RWPE1 (cell line): ENCODE measurements at regions not wholly inside any gene's neighbourhood (a gene's known extent, or its start where the extent isn't known, plus 50 kb on each side); places are given as distances from the start of the nearest gene placed in this dataset.
"Not testable (repeated sequence)": the region's sequence is repeated elsewhere in the genome, so short reads cannot be mapped to it uniquely, and the experiment has no call there.

Source experiments
- CTCF ChIA-PET: fragments of 350-600 bp; sonication (Branson Sonifier 250); formaldehyde crosslinking; extraction: SDS; loops from one replicate; lab custom pipeline; 2021; lab: Yijun Ruan, JAX
- POLR2A ChIA-PET: fragments of 400-600 bp; formaldehyde crosslinking; extraction: SDS; loops from one replicate; lab custom pipeline; 2020; ENCODE audit warnings: antibody characterized with exemption; ENCODE audit not compliant: low non-redundant PET; lab: Yijun Ruan, JAX
- DNase-seq: peaks from one replicate; pipeline ENCODE4 v3.0.0; 2012; ENCODE audit warnings: low spot score
- H3K27ac ChIP-seq: fragments of 450-650 bp; 2 replicates; pipeline ENCODE4 v1.5.1; 2017
- TF ChIP-seq, protein P1 (sequence below): fragments of 450-650 bp; conservative IDR thresholded peaks from 2 replicates; pipeline ENCODE4 v1.5.1; 2017; ENCODE audit warnings: low read depth, mild to moderate bottlenecking

DNA sequence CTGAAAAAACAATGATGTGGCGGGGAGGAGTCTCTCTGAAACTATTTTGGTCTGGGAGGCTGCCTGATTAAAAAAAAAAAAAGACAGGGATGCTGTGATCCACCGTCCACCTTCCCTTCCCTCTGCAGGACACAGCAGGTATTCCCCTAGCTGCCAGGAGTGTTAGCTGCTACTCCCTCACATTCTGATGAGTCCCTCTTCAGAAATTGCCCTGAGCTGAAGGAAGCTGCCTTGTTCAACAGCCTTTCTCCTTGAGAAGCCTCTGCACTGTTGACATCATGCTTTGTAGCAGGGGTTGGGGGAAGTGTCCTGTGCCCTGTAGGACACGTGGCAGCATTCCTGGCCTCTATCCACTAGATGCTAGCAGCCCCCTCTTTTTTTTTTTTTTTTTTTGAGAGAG is 71.7 kb upstream of the ZMYND8 start:
- no peak overlapping the region for H3K27ac ChIP-seq
- POLR2A ChIA-PET, result no interaction called here
- TF ChIP-seq, protein P1, sequence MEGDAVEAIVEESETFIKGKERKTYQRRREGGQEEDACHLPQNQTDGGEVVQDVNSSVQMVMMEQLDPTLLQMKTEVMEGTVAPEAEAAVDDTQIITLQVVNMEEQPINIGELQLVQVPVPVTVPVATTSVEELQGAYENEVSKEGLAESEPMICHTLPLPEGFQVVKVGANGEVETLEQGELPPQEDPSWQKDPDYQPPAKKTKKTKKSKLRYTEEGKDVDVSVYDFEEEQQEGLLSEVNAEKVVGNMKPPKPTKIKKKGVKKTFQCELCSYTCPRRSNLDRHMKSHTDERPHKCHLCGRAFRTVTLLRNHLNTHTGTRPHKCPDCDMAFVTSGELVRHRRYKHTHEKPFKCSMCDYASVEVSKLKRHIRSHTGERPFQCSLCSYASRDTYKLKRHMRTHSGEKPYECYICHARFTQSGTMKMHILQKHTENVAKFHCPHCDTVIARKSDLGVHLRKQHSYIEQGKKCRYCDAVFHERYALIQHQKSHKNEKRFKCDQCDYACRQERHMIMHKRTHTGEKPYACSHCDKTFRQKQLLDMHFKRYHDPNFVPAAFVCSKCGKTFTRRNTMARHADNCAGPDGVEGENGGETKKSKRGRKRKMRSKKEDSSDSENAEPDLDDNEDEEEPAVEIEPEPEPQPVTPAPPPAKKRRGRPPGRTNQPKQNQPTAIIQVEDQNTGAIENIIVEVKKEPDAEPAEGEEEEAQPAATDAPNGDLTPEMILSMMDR, result no peak
- DNase-seq, result no peak
- CTCF ChIA-PET, result no interaction called here

DNA sequence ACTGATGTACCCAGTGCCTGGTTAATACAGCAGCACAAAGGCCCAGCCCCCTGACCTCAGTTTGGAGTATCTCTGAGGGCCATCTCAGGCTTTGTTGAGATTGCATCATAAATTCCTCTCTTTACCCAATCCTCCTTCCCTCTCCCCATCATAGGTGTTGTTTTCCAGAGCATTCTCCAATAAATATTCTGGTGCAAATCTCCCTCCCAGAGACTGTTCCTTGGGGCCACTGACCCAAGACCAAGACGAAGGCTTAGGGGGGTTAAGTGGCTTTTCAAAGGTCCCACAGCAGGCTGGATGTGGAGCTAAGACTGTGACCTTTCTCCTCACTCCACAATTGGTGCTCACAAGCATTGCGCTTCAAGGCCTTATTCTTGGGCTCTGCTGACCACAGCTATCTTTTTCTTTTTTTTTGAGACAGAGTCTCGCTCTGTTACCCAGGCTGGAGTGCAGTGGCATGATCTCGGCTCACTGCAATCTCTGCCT is 72.4 kb upstream of the ZMYND8 start:
- H3K27ac ChIP-seq, result no peak overlapping the region; the same call in 1 of the 2 replicates
- CTCF ChIA-PET, result no interaction called here
- DNase-seq, result no peak
- TF ChIP-seq, protein P1, result no peak
- POLR2A ChIA-PET, result no interaction called here

DNA sequence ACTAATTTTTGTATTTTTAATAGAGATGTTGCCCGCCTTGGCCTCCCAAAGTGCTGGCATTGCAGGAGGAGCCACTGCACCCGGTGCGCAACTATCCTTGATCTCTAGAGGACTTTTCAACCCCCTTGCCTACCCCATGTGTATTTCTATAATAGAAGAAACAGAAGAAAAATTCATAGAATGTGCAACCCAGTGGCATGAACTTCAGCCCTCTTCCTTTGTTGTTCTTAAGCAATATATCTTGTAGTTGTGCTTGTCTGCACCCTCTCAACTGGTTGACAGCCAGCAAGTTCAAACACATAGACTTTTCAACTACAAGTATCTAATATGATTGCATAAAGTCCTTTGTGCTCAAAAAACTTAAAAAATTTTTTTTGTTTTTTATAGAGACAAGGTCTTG is 72.3 kb upstream of the NCOA3 start:
- CTCF ChIA-PET, result no interaction called here
- DNase-seq, result no peak
- no peak overlapping the region; the same call in 1 of the 2 replicates for H3K27ac ChIP-seq
- POLR2A ChIA-PET, result no interaction called here
- TF ChIP-seq, protein P1, result no peak

DNA sequence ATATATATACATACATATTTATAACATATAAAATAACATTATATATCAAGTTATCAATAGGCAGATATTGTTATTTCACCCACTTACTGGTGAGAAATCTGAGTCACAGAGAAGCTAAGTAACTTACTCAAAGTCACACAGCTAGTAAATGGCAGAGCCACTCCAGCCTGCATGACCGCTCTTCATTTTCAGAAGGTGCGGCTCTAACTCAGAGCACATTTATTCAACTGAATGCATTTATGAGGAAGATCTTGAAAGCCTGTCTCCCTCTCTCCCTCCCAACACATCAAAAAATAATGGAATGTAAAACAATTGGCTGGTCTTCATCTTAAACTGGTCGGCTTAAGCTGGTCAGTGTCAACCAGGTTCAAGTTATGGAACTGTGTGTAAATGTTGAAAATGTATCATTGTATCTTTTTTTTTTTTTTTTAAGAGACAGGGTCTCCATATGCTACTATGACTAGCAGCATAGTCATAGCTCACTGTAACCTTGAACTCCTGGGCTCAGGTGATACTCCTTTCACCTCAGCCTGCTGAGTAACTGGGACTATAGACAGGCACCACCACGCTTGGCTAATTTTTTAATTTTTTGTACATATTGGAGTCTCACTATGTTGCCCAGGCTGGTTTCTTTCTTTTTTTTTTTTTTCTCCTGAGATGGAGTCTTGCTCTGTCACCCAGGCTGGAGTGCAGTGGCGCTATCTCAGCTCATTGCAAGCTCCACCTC is 70.7 kb upstream of the NCOA3 start:
- DNase-seq, result no peak
- ChIA-PET CTCF (interaction anchor here (0.6 to 0.7 kb wide), 2 partner anchors 17 to 705 kb away, joined by 3 read pairs; no protein-coding TSS in a partner anchor), POLR2A (no interaction called here)
- TF ChIP-seq, protein P1, result no peak
- H3K27ac ChIP-seq, result peak overlapping the region; percentile 65; the same call in 1 of the 2 replicates

DNA sequence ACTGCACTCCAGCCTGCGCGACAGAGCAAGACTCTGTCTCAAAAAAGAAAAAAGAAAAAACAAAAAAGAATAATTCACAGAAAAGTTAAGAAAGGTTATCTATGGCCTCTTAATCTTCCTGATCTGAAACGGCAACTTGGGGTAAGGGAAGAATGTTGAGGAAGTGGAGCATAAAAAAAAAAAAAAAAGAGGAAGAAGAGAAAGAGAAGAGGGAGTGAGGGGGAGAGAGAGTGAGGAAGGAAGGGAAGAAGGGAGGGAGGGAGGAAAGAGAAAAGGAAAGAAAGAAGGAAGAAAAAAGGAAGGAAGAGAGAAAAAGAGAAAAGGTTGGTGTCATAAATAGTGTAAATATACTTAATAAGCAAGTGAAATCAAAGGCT is 68.9 kb upstream of the NCOA3 start:
- peak overlapping the region; percentile 65 for H3K27ac ChIP-seq
- ChIA-PET POLR2A (interaction anchor here (0.7 to 1.3 kb wide), 4 partner anchors 12 to 69 kb away, joined by 3 to 7 read pairs (median 5); partner anchors contain the start of gene NCOA3), CTCF (interaction anchor here (0.8 to 1.3 kb wide), 2 partner anchors 49 to 61 kb away, joined by 4 to 9 read pairs; no protein-coding TSS in a partner anchor)
- DNase-seq, result no peak
- TF ChIP-seq, protein P1, result no peak

DNA sequence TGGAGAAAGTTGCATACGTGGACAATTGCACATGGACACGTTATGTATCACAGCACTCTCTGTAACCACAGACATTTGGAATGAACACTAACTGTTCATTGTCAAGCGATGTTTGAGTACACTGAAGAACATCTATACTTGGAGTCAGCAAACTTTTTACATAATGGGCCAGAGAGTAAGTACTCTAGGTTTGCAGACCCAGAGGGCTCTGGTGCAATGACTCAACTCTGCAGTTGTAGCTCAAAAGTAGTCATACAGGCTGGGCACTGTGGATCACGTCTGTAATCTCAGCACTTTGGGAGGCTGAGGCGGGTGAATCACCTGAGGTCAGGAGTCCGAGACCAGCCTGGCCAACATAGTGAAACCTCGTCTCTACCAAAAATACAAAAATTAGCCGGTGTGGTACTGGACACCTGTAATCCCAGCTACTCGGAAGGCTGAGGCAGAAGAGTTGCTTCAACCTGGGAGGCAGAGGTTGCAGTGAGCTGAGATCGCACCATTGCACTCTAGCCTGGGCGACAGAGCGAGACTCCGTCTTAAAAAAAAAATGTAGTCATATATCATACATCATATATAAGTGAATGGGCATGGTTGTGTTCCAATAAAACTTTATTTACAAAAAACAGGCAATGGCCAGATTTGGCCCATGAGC is 67.4 kb upstream of the NCOA3 start:
- peak; percentile 71 for DNase-seq
- ChIA-PET POLR2A (interaction anchor here (0.9 kb wide), 1 partner anchor 15 kb away, joined by 7 read pairs; no protein-coding TSS in a partner anchor), CTCF (interaction anchor here (0.6 kb wide), 2 partner anchors 43 to 1085 kb away, joined by 4 read pairs; no protein-coding TSS in a partner anchor)
- H3K27ac ChIP-seq, result not testable (repeated sequence)
